Stimulated activated naive CD8-positive, alpha-beta T cell treated with anti-CD3 and anti-CD28 coated beads, Interleukin-15, amount 100 ng/mL, for 72 hours (primary cell): ENCODE measurements at regions not wholly inside any gene's neighbourhood (a gene's known extent, or its start where the extent isn't known, plus 50 kb on each side); places are given as distances from the start of the nearest gene placed in this dataset.

Source experiments
- ATAC-seq: fragments of 150-1000 bp; cut with Tn5 transposase; 2 replicates; pipeline ENCODE4 v1.10.0; 2021; ENCODE audit warnings: mild to moderate bottlenecking, moderate library complexity
- DNase-seq, 2 donors: peaks; one replicate each; pipeline ENCODE4 v3.0.0; 2021 to 2022
- H3K27ac Mint-ChIP-seq, 2 donors: one replicate each; pipeline ENCODE4 v1.8.0; 2022; ENCODE audit warnings: mild to moderate bottlenecking in 2 of 2, mixed read lengths in 2 of 2, moderate library complexity in 2 of 2
- H3K27me3 Mint-ChIP-seq: one replicate; pipeline ENCODE4 v1.8.0; 2022; ENCODE audit warnings: mixed read lengths
- H3K4me1 Mint-ChIP-seq: one replicate; pipeline ENCODE4 v1.8.0; 2022; ENCODE audit warnings: mild to moderate bottlenecking, mixed read lengths
- H3K4me3 Mint-ChIP-seq, 2 donors: one replicate each; pipeline ENCODE4 v1.8.0; 2022; ENCODE audit warnings: mild to moderate bottlenecking in 2 of 2, mixed read lengths in 2 of 2, moderate library complexity in 1 of 2
- H3K9me3 Mint-ChIP-seq, 2 donors: one replicate each; pipeline ENCODE4 v1.8.0; 2022; ENCODE audit warnings: mixed read lengths in 2 of 2

GRCh38 chr10:128540781-128541761 lies 414.8 kb upstream of the MKI67 start:
- ATAC-seq (no peak), DNase-seq (no peak)
- Mint-ChIP-seq H3K4me1 (no peaks in the 10 kb centered on the region), H3K27ac (no peak overlapping the region), H3K27me3 (peaks cover 54% of the 10 kb centered on the region), H3K9me3 (no peaks in the 10 kb centered on the region), H3K4me3 (no peak overlapping the region)

GRCh38 chr10:128541926-128542475 lies 415.8 kb upstream of the MKI67 start:
- no peak for ATAC-seq
- Mint-ChIP-seq H3K27ac (no peak overlapping the region), H3K4me3 (no peak overlapping the region), H3K4me1 (no peaks in the 10 kb centered on the region), H3K27me3 (peaks cover 49% of the 10 kb centered on the region), H3K9me3 (no peaks in the 10 kb centered on the region)
- no peak for DNase-seq

GRCh38 chr10:128542659-128543058 lies 416.4 kb upstream of the MKI67 start:
- no peaks in the 10 kb centered on the region for H3K9me3 Mint-ChIP-seq
- H3K27me3 Mint-ChIP-seq, result peaks cover 49% of the 10 kb centered on the region
- no peak for ATAC-seq
- no peak for DNase-seq
- no peak overlapping the region for H3K27ac Mint-ChIP-seq
- H3K4me1 Mint-ChIP-seq, result no peaks in the 10 kb centered on the region
- H3K4me3 Mint-ChIP-seq, result no peak overlapping the region

GRCh38 chr10:128543151-128543550 lies 416.9 kb upstream of the MKI67 start:
- no peak for ATAC-seq
- H3K4me1 Mint-ChIP-seq, result no peaks in the 10 kb centered on the region
- no peak overlapping the region for H3K4me3 Mint-ChIP-seq
- no peak for DNase-seq
- H3K9me3 Mint-ChIP-seq, result no peaks in the 10 kb centered on the region
- H3K27ac Mint-ChIP-seq, result no peak overlapping the region
- H3K27me3 Mint-ChIP-seq, result peaks cover 49% of the 10 kb centered on the region

GRCh38 chr10:128545216-128545615 lies 419.0 kb upstream of the MKI67 start:
- Mint-ChIP-seq H3K4me1 (no peaks in the 10 kb centered on the region), H3K4me3 (no peak overlapping the region), H3K27ac (no peak overlapping the region), H3K27me3 (peaks cover 30% of the 10 kb centered on the region), H3K9me3 (peaks cover 0 to 1% of the 10 kb centered on the region in 2 donors)
- ATAC-seq (no peak), DNase-seq (no peak)

GRCh38 chr10:128546651-128547165 lies 420.5 kb upstream of the MKI67 start:
- H3K4me1 Mint-ChIP-seq, result no peaks in the 10 kb centered on the region
- H3K27ac Mint-ChIP-seq, result no peak overlapping the region
- peaks cover 15% of the 10 kb centered on the region for H3K27me3 Mint-ChIP-seq
- H3K4me3 Mint-ChIP-seq, result no peak overlapping the region
- H3K9me3 Mint-ChIP-seq, result peaks cover 0 to 12% of the 10 kb centered on the region in 2 donors
- ATAC-seq, result no peak
- no peak for DNase-seq

GRCh38 chr10:128549101-128549608 lies 422.9 kb upstream of the MKI67 start:
- H3K27me3 Mint-ChIP-seq, result no peaks in the 10 kb centered on the region
- peaks cover 0 to 26% of the 10 kb centered on the region in 2 donors for H3K9me3 Mint-ChIP-seq
- H3K4me3 Mint-ChIP-seq, result no peak overlapping the region
- no peaks in the 10 kb centered on the region for H3K4me1 Mint-ChIP-seq
- H3K27ac Mint-ChIP-seq, result no peak overlapping the region
- ATAC-seq (no peak), DNase-seq (no peak)

GRCh38 chr10:128550045-128550444 lies 423.8 kb upstream of the MKI67 start:
- no peak for DNase-seq
- H3K4me1 Mint-ChIP-seq, result no peaks in the 10 kb centered on the region
- H3K27me3 Mint-ChIP-seq, result no peaks in the 10 kb centered on the region
- no peak overlapping the region for H3K4me3 Mint-ChIP-seq
- peaks cover 6 to 26% of the 10 kb centered on the region in 2 donors for H3K9me3 Mint-ChIP-seq
- no peak for ATAC-seq
- H3K27ac Mint-ChIP-seq, result no peak overlapping the region

GRCh38 chr10:128551475-128551874 lies 425.3 kb upstream of the MKI67 start:
- Mint-ChIP-seq H3K4me1 (no peaks in the 10 kb centered on the region), H3K4me3 (no peak overlapping the region), H3K9me3 (peaks cover 6 to 26% of the 10 kb centered on the region in 2 donors), H3K27me3 (no peaks in the 10 kb centered on the region), H3K27ac (no peak overlapping the region)
- ATAC-seq (no peak), DNase-seq (no peak)

GRCh38 chr10:128553755-128554154 lies 427.5 kb upstream of the MKI67 start:
- Mint-ChIP-seq H3K27ac (no peak overlapping the region), H3K4me1 (no peaks in the 10 kb centered on the region), H3K4me3 (no peak overlapping the region), H3K27me3 (no peaks in the 10 kb centered on the region), H3K9me3 (peaks cover 6 to 26% of the 10 kb centered on the region in 2 donors)
- DNase-seq (no peak), ATAC-seq (no peak)

- peaks cover 6 to 17% of the 10 kb centered on the region in 2 donors for H3K9me3 Mint-ChIP-seq
- H3K4me3 Mint-ChIP-seq, result no peak overlapping the region
- DNase-seq (no peak), ATAC-seq (no peak)
- H3K4me1 Mint-ChIP-seq, result no peaks in the 10 kb centered on the region
- H3K27ac Mint-ChIP-seq, result no peak overlapping the region
- H3K27me3 Mint-ChIP-seq, result no peaks in the 10 kb centered on the region
These were observed 430.2 kb upstream of the MKI67 start for GRCh38 chr10:128556182-128557110.

GRCh38 chr10:128557149-128557710 lies 431.0 kb upstream of the MKI67 start:
- Mint-ChIP-seq H3K27ac (no peak overlapping the region), H3K9me3 (peaks cover 6 to 15% of the 10 kb centered on the region in 2 donors), H3K4me1 (no peaks in the 10 kb centered on the region), H3K27me3 (no peaks in the 10 kb centered on the region), H3K4me3 (no peak overlapping the region)
- DNase-seq, result no peak
- ATAC-seq, result no peak

- H3K27me3 Mint-ChIP-seq, result no peaks in the 10 kb centered on the region
- no peak overlapping the region for H3K4me3 Mint-ChIP-seq
- no peaks in the 10 kb centered on the region for H3K4me1 Mint-ChIP-seq
- H3K27ac Mint-ChIP-seq, result no peak overlapping the region
- H3K9me3 Mint-ChIP-seq, result peaks cover 0 to 7% of the 10 kb centered on the region in 2 donors
- DNase-seq (no peak), ATAC-seq (no peak)
These were observed 434.2 kb upstream of the MKI67 start for GRCh38 chr10:128560406-128560805.

GRCh38 chr10:128560993-128561392 lies 434.8 kb upstream of the MKI67 start:
- no peaks in the 10 kb centered on the region for H3K27me3 Mint-ChIP-seq
- no peak overlapping the region for H3K27ac Mint-ChIP-seq
- no peak overlapping the region for H3K4me3 Mint-ChIP-seq
- ATAC-seq (no peak), DNase-seq (no peak)
- peaks cover 0 to 7% of the 10 kb centered on the region in 2 donors for H3K9me3 Mint-ChIP-seq
- no peaks in the 10 kb centered on the region for H3K4me1 Mint-ChIP-seq

GRCh38 chr10:128563387-128563786 lies 437.2 kb upstream of the MKI67 start:
- ATAC-seq (no peak), DNase-seq (no peak)
- no peak overlapping the region for H3K4me3 Mint-ChIP-seq
- H3K27ac Mint-ChIP-seq, result no peak overlapping the region
- H3K4me1 Mint-ChIP-seq, result no peaks in the 10 kb centered on the region
- H3K27me3 Mint-ChIP-seq, result no peaks in the 10 kb centered on the region
- peaks cover 0 to 7% of the 10 kb centered on the region in 2 donors for H3K9me3 Mint-ChIP-seq
